Karpas-422 (cell line): ENCODE measurements at regions not wholly inside any gene's neighbourhood (a gene's known extent, or its start where the extent isn't known, plus 50 kb on each side); places are given as distances from the start of the nearest gene placed in this dataset.
A peak's percentile ranks its signal among the peaks of the same experiment; 100 is the strongest.

ENCODE experiments used
- DNase-seq: peaks from one replicate; pipeline ENCODE4 v3.0.0-alpha.2; 2015
- H2AFZ ChIP-seq: fragments of 200-600 bp; sonication (generic); 2 replicates; pipeline ENCODE4 v1.6.1; 2014; ENCODE audit warnings: antibody characterized with exemption, low read length, mixed read lengths
- H3K27ac ChIP-seq: fragments of 200-600 bp; sonication (generic); 2 replicates; pipeline ENCODE4 v1.5.1; 2014; ENCODE audit warnings: mild to moderate bottlenecking, low read length, moderate library complexity
- H3K27me3 ChIP-seq: fragments of 200-600 bp; sonication (generic); 2 replicates; pipeline ENCODE4 v1.6.1; 2014; ENCODE audit warnings: low read length, mixed read lengths
- H3K36me3 ChIP-seq: fragments of 200-600 bp; sonication (generic); 2 replicates; pipeline ENCODE4 v1.6.1; 2014; ENCODE audit warnings: low read length, mixed read lengths; ENCODE audit not compliant: insufficient read depth
- H3K4me1 ChIP-seq: fragments of 200-600 bp; sonication (generic); 2 replicates; pipeline ENCODE4 v1.6.1; 2014; ENCODE audit warnings: mild to moderate bottlenecking, low read length, mixed read lengths
- H3K4me2 ChIP-seq: fragments of 200-600 bp; sonication (generic); 2 replicates; pipeline ENCODE4 v1.6.1; 2014; ENCODE audit warnings: low read length, low read depth, mild to moderate bottlenecking; ENCODE audit not compliant: poor library complexity, severe bottlenecking
- H3K4me3 ChIP-seq: fragments of 200-600 bp; sonication (generic); 2 replicates; pipeline ENCODE4 v1.5.1; 2014; ENCODE audit warnings: mild to moderate bottlenecking, antibody characterized with exemption, low read length, mixed read lengths
- H3K79me2 ChIP-seq: fragments of 200-600 bp; sonication (generic); 2 replicates; pipeline ENCODE4 v1.6.1; 2014; ENCODE audit warnings: mild to moderate bottlenecking, low read length, mixed read lengths
- H3K9ac ChIP-seq: fragments of 200-600 bp; sonication (generic); 2 replicates; pipeline ENCODE4 v1.6.0; 2014; ENCODE audit warnings: low read length
- H3K9me2 ChIP-seq: fragments of 200-600 bp; sonication (generic), shearing (Covaris generic); replicated peaks from 2 replicates; pipeline ENCODE4 v1.6.0; 2014; ENCODE audit warnings: mild to moderate bottlenecking, low read length, moderate library complexity; ENCODE audit not compliant: insufficient read depth
- H3K9me3 ChIP-seq: fragments of 300-700, 200-600 bp; sonication (generic); 2 replicates; pipeline ENCODE4 v1.6.1; 2014; ENCODE audit warnings: low read length, mixed read lengths
- H4K20me1 ChIP-seq: fragments of 200-600 bp; sonication (generic); 2 replicates; pipeline ENCODE4 v1.6.1; 2014; ENCODE audit warnings: mild to moderate bottlenecking, antibody characterized with exemption, low read length, low read depth; ENCODE audit not compliant: insufficient read depth

DNA sequence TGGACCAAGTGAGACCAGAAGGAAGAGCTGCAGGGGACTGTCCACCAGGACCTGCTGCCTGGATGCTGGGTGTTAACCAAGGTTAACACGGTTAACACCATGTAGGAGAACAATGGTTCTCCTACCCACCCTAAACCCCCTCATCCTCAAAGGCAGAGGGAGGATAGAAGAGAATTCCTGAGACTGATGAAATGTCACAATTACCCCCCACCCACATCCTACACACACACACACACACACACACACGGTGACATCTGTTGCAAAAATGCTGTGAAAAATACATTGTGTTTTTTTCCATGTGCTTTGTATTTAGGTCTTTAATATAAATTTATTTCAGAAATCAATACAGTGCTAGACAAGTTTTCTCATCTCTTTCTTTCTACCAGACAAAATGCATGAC lies 113.9 kb upstream of the HES1 start:
- H3K79me2 ChIP-seq = no peaks in the 10 kb centered on the region
- no peak overlapping the region for H2AFZ ChIP-seq
- H3K4me2 ChIP-seq = no peak overlapping the region
- H3K9me3 ChIP-seq = no peaks in the 10 kb centered on the region
- no peaks in the 10 kb centered on the region for H3K36me3 ChIP-seq
- no peak overlapping the region for H3K9ac ChIP-seq
- DNase-seq = no peak
- 0 out of 2 replicates have a peak, but pooled peaks cover 2% of the 10 kb centered on the region for H3K27me3 ChIP-seq
- no peak overlapping the region for H3K27ac ChIP-seq
- H3K4me3 ChIP-seq = no peak overlapping the region
- H3K4me1 ChIP-seq = peaks cover 17% of the 10 kb centered on the region
- no peaks in the 10 kb centered on the region for H3K9me2 ChIP-seq
- H4K20me1 ChIP-seq = no peaks in the 10 kb centered on the region

DNA sequence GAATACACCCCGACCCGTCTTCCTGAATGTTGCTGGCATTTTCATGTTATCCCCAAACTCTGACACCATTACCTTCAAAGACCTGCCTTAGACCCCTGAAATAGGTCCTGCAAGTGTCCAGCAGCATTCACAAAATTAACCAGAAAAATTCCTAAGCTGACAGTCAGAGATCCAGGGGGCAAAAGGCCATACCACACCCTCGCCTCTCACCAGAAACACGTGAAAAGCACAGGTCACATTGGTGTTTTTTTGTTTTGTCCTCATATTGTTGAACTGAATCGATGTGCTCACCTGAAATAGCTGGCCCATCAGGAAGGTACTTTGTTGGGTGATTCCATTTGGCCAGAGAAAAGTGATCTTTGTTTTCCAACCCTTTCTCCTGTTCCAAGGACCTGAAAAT lies 113.1 kb upstream of the HES1 start:
- Histone ChIP-seq H3K4me3 (no peak overlapping the region), H3K9me3 (no peaks in the 10 kb centered on the region), H4K20me1 (no peaks in the 10 kb centered on the region), H3K27ac (no peak overlapping the region), H3K9ac (no peak overlapping the region), H3K27me3 (0 out of 2 replicates have a peak, but pooled peaks cover 2% of the 10 kb centered on the region), H3K79me2 (no peaks in the 10 kb centered on the region), H3K4me1 (peaks cover 17% of the 10 kb centered on the region), H3K9me2 (no peaks in the 10 kb centered on the region), H2AFZ (no peak overlapping the region), H3K4me2 (no peak overlapping the region), H3K36me3 (no peaks in the 10 kb centered on the region)
- DNase-seq = no peak

DNA sequence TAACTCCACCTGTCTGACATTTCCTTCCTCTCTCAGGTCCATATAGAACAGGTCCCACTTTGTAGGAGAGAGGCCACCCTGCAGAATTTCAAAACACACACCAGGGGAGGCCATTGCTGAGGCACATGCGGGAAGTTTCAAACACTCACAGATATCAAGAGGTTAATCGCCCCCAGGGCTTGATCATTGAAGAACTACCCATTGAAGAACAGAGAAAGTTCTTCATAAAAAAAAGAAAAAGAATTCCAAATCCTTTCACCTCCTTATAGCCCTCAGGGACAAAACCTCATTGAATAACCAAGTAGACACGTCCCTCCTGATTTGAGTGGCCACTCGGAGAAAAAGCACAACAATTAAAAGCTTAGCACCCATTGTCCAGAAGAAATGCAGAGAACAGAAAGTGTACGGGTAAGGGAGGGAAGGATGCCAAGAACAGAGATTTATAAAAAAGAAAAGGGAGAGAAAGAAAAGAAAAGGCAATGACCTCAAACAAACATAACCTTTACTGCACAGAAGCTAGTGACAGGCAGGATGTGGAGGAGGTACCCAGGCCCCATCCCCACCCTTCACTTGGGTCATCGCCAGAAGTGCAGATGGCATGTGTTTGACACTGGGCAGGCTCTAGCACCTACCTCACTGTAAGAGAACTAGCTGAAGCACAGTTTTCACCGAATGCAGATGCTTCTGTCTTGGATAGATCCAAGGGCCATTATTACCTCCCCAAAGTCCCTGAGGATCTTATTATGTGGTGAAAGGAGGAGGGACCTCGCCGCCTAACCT lies 112.3 kb upstream of the HES1 start:
- Histone ChIP-seq H3K9me2 (no peaks in the 10 kb centered on the region), H3K4me3 (no peak overlapping the region), H3K27ac (no peak overlapping the region), H3K27me3 (0 out of 2 replicates have a peak, but pooled peaks cover 2% of the 10 kb centered on the region), H4K20me1 (no peaks in the 10 kb centered on the region), H3K9me3 (no peaks in the 10 kb centered on the region), H3K9ac (no peak overlapping the region), H2AFZ (no peak overlapping the region), H3K79me2 (no peaks in the 10 kb centered on the region), H3K4me2 (no peak overlapping the region), H3K36me3 (no peaks in the 10 kb centered on the region), H3K4me1 (peaks cover 17% of the 10 kb centered on the region)
- no peak for DNase-seq

GRCh38 chr3:194025119-194025518 lies 110.8 kb upstream of the HES1 start:
- Histone ChIP-seq H3K9me2 (no peaks in the 10 kb centered on the region), H3K4me2 (peak overlapping the region; percentile 38), H3K4me3 (no peak overlapping the region), H3K4me1 (peaks cover 23% of the 10 kb centered on the region), H4K20me1 (no peaks in the 10 kb centered on the region), H3K27ac (no peak overlapping the region), H3K9ac (no peak overlapping the region), H2AFZ (no peak overlapping the region), H3K9me3 (no peaks in the 10 kb centered on the region), H3K27me3 (0 out of 2 replicates have a peak, but pooled peaks cover 2% of the 10 kb centered on the region), H3K79me2 (no peaks in the 10 kb centered on the region), H3K36me3 (no peaks in the 10 kb centered on the region)
- DNase-seq = no peak

GRCh38 chr3:194025951-194026350 lies 110.0 kb upstream of the HES1 start:
- Histone ChIP-seq H3K9me2 (no peaks in the 10 kb centered on the region), H4K20me1 (no peaks in the 10 kb centered on the region), H3K9me3 (no peaks in the 10 kb centered on the region), H2AFZ (no peak overlapping the region), H3K79me2 (no peaks in the 10 kb centered on the region), H3K4me2 (peak overlapping the region; percentile 38), H3K27me3 (0 out of 2 replicates have a peak, but pooled peaks cover 2% of the 10 kb centered on the region), H3K4me3 (no peak overlapping the region), H3K9ac (no peak overlapping the region), H3K27ac (no peak overlapping the region), H3K36me3 (no peaks in the 10 kb centered on the region), H3K4me1 (peaks cover 23% of the 10 kb centered on the region)
- DNase-seq = no peak

GRCh38 chr3:194028434-194029004 lies 107.4 kb upstream of the HES1 start:
- peaks cover 40% of the 10 kb centered on the region for H3K4me1 ChIP-seq

DNA sequence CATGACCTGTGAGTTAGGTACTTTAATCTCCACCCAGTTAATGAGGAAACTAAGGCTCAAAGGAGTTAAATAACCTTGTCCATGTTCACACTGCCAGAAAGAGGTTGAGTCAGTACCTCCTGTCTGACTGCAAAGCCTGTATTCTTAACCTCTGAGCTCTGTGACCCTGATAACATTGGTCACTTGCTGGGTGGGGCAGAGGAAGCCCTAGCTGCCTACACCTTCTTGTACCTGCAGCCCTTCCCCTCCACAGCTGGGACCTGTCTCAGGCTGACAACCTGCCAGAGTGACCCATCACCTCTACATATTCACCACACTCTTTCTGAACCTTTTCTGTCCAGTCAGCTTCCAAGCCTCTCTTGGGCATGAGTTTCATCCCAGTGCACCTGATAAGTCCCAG lies 106.1 kb upstream of the HES1 start:
- no peaks in the 10 kb centered on the region for H3K36me3 ChIP-seq
- no peak overlapping the region for H3K4me3 ChIP-seq
- H3K27me3 ChIP-seq = 0 out of 2 replicates have a peak, but pooled peaks cover 2% of the 10 kb centered on the region
- H3K79me2 ChIP-seq = no peaks in the 10 kb centered on the region
- H3K9me3 ChIP-seq = no peaks in the 10 kb centered on the region
- peaks cover 52% of the 10 kb centered on the region for H3K4me1 ChIP-seq
- H3K9ac ChIP-seq = no peak overlapping the region
- no peak overlapping the region for H3K4me2 ChIP-seq
- DNase-seq = no peak
- no peak overlapping the region for H3K27ac ChIP-seq
- H2AFZ ChIP-seq = no peak overlapping the region
- no peaks in the 10 kb centered on the region for H4K20me1 ChIP-seq
- H3K9me2 ChIP-seq = no peaks in the 10 kb centered on the region

More at GRCh38 chr3:194028434-194029004, 107.4 kb upstream of the HES1 start:
- H3K27me3 ChIP-seq = 0 out of 2 replicates have a peak, but pooled peaks cover 2% of the 10 kb centered on the region
- H2AFZ ChIP-seq = no peak overlapping the region
- no peaks in the 10 kb centered on the region for H3K36me3 ChIP-seq
- no peak overlapping the region for H3K27ac ChIP-seq
- no peak overlapping the region for H3K4me2 ChIP-seq
- H3K9ac ChIP-seq = no peak overlapping the region
- H4K20me1 ChIP-seq = no peaks in the 10 kb centered on the region
- H3K9me2 ChIP-seq = no peaks in the 10 kb centered on the region
- no peak overlapping the region for H3K4me3 ChIP-seq
- H3K9me3 ChIP-seq = no peaks in the 10 kb centered on the region
- no peak for DNase-seq
- H3K79me2 ChIP-seq = no peaks in the 10 kb centered on the region

DNA sequence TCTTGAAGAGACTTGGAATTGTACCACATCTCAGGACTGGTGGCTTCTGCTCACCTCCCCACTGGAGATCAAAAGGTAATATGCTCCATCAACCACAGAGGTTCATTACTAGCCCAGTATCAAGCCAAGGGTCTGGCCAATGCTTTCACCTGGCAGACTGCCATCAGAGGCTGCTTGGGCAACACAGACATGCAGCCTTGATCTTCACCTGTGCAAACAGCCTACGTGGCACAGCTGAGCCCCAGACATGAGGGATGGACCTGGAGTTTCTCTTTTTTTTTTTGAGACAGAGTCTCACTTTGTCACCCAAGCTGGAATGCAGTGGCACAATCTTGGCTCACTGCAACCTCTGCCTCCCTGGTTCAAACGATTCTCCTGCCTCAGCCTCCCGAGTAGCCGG lies 105.6 kb upstream of the HES1 start:
- 0 out of 2 replicates have a peak, but pooled peaks cover 2% of the 10 kb centered on the region for H3K27me3 ChIP-seq
- no peaks in the 10 kb centered on the region for H4K20me1 ChIP-seq
- H3K9me2 ChIP-seq = no peaks in the 10 kb centered on the region
- DNase-seq = no peak
- H3K9ac ChIP-seq = no peak overlapping the region
- no peaks in the 10 kb centered on the region for H3K79me2 ChIP-seq
- no peak overlapping the region for H3K4me2 ChIP-seq
- H3K36me3 ChIP-seq = no peaks in the 10 kb centered on the region
- H3K9me3 ChIP-seq = no peaks in the 10 kb centered on the region
- peaks cover 52% of the 10 kb centered on the region for H3K4me1 ChIP-seq
- H3K27ac ChIP-seq = no peak overlapping the region
- H2AFZ ChIP-seq = no peak overlapping the region
- no peak overlapping the region for H3K4me3 ChIP-seq
